B cell (primary cell): ENCODE measurements at regions not wholly inside any gene's neighbourhood (a gene's known extent, or its start where the extent isn't known, plus 50 kb on each side); places are given as distances from the start of the nearest gene placed in this dataset.

ENCODE experiments used
- ATAC-seq: fragments of 200-7000 bp; cut with Tn5 transposase; one replicate; pipeline ENCODE4 v1.10.0; 2021; ENCODE audit warnings: low read depth, mild to moderate bottlenecking, moderate number of reproducible peaks, moderate library complexity
- CTCF ChIA-PET: fragments of 350-600 bp; sonication (Branson Sonifier 250); formaldehyde crosslinking; loops from one replicate; lab custom pipeline; 2021; ENCODE audit warnings: antibody characterized with exemption, inconsistent platforms; lab: Charles Lee
- POLR2A ChIA-PET: fragments of 350-600 bp; sonication (Branson Sonifier 250); formaldehyde crosslinking; loops from one replicate; lab custom pipeline; 2021; ENCODE audit warnings: antibody characterized with exemption; lab: Charles Lee
- DNase-seq: peaks from one replicate; pipeline ENCODE4 v3.0.0; 2013
- H2AFZ ChIP-seq: 2 replicates; pipeline ENCODE4 v1.6.1; 2012; ENCODE audit warnings: mild to moderate bottlenecking, low read depth, low read length; ENCODE audit not compliant: insufficient read depth, poor library complexity, severe bottlenecking
- H3K27ac ChIP-seq, 2 donors: 1 replicate in 1 of 2; 2 replicates in 1 of 2; pipeline ENCODE4 v1.5.1; 2012 to 2013; ENCODE audit warnings: low read length in 2 of 2, mild to moderate bottlenecking in 2 of 2, moderate library complexity in 1 of 2
- H3K27me3 ChIP-seq, 4 experiments: fragments of 200-600 bp in 1 of 4; sonication (generic) in 1 of 4; replicated peaks in 1 of 4; 1 replicate in 2 of 4; 2 replicates in 2 of 4; pipeline versions ENCODE4 v1.6.1 to v1.7.0; 2013 to 2016; ENCODE audit warnings: low read length in 3 of 4, mild to moderate bottlenecking in 2 of 4, mixed read lengths in 1 of 4, moderate library complexity in 1 of 4; ENCODE audit not compliant: insufficient read depth in 4 of 4, control insufficient read depth in 3 of 4; ENCODE audit errors: control extremely low read depth in 1 of 4
- H3K36me3 ChIP-seq, 2 experiments: replicated peaks in 1 of 2; 1 replicate in 1 of 2; 2 replicates in 1 of 2; pipeline versions ENCODE4 v1.6.1 to v1.7.1; 2013; ENCODE audit warnings: low read length in 1 of 2; ENCODE audit not compliant: insufficient read depth in 2 of 2, control insufficient read depth in 1 of 2; ENCODE audit errors: control extremely low read depth in 1 of 2, extremely low read depth in 1 of 2
- H3K4me1 ChIP-seq, 2 donors: fragments of 200-600 bp in 1 of 2; sonication (generic) in 1 of 2; 1 replicate in 1 of 2; 2 replicates in 1 of 2; pipeline versions ENCODE4 v1.5.1 to v1.6.1; 2013 to 2017; ENCODE audit warnings: low read length in 2 of 2; ENCODE audit not compliant: control insufficient read depth in 2 of 2, insufficient read depth in 2 of 2
- H3K4me2 ChIP-seq: replicated peaks from 2 replicates; pipeline ENCODE3; 2012; ENCODE audit warnings: mild to moderate bottlenecking, low read depth, low read length; ENCODE audit not compliant: poor library complexity, severe bottlenecking
- H3K4me3 ChIP-seq, 5 experiments: fragments of 200-600 bp in 1 of 5; sonication (generic) in 1 of 5; 1 replicate in 3 of 5; 2 replicates in 2 of 5; pipeline versions ENCODE4 v1.5.1 to v1.7.0; 2011 to 2016; ENCODE audit warnings: low read length in 4 of 5, mild to moderate bottlenecking in 4 of 5, low read depth in 2 of 5, control low read depth in 1 of 5, moderate library complexity in 1 of 5; ENCODE audit not compliant: insufficient read depth in 1 of 5; ENCODE audit errors: control extremely low read depth in 1 of 5, extremely low read depth in 1 of 5
- H3K79me2 ChIP-seq: fragments of 200-600 bp; sonication (generic); one replicate; pipeline ENCODE4 v1.6.0; 2016; ENCODE audit warnings: low read length; ENCODE audit not compliant: control insufficient read depth, insufficient read depth
- H3K9ac ChIP-seq: fragments of 200-600 bp; sonication (generic); 2 replicates; pipeline ENCODE4 v1.6.1; 2017; ENCODE audit warnings: mild to moderate bottlenecking, low read length, moderate library complexity
- H3K9me3 ChIP-seq, 3 donors: one replicate each; pipeline versions ENCODE4 v1.6.1 to v1.7.1; 2013; ENCODE audit warnings: low read length in 2 of 3; ENCODE audit not compliant: control insufficient read depth in 2 of 3, insufficient read depth in 1 of 3; ENCODE audit errors: control extremely low read depth in 1 of 3
- H4K20me1 ChIP-seq: 2 replicates; pipeline ENCODE4 v1.6.0; 2012; ENCODE audit warnings: mild to moderate bottlenecking, low read length; ENCODE audit not compliant: insufficient read depth, control insufficient read depth, poor library complexity, severe bottlenecking
- H3K27ac Mint-ChIP-seq: one replicate; pipeline ENCODE4 v1.8.0; 2021; ENCODE audit warnings: mixed read lengths
- H3K27me3 Mint-ChIP-seq: one replicate; pipeline ENCODE4 v1.8.0; 2021; ENCODE audit warnings: mixed read lengths
- H3K4me1 Mint-ChIP-seq: one replicate; pipeline ENCODE4 v1.8.0; 2021; ENCODE audit warnings: mixed read lengths
- H3K4me3 Mint-ChIP-seq: one replicate; pipeline ENCODE4 v1.8.0; 2021; ENCODE audit warnings: mixed read lengths
- H3K9me3 Mint-ChIP-seq: one replicate; pipeline ENCODE4 v1.8.0; 2022; ENCODE audit warnings: mixed read lengths; ENCODE audit not compliant: insufficient read depth
- CTCF ChIP-seq: fragments of 200-600 bp; IDR thresholded peaks from one replicate; pipeline ENCODE4 v1.8.0; 2022; ENCODE audit warnings: antibody characterized with exemption, mild to moderate bottlenecking
- EZH2 ChIP-seq: IDR thresholded peaks from 2 replicates; pipeline ENCODE4 v1.6.1; 2012; ENCODE audit warnings: borderline replicate concordance, low read depth, mild to moderate bottlenecking, moderate library complexity, low read length; ENCODE audit not compliant: insufficient read depth, poor library complexity, severe bottlenecking
- WGBS: methylation state at CpG from one replicate; pipeline ENCODE4 v1.1.5; 2013; ENCODE audit warnings: missing lambda C conversion rate; ENCODE audit not compliant: insufficient coverage; 5-methylcytosine and 5-hydroxymethylcytosine counted together
- intact Hi-C: fragments of 100-400 bp; cut with micrococcal nuclease; formaldehyde crosslinking; loops from one replicate; pipeline ENCODE4 v1.10.0; 2022

- intact Hi-C loops, result no loop called here
- H3K27me3 Mint-ChIP-seq, result peaks cover 19% of the 10 kb centered on the region
- no peaks in the 10 kb centered on the region for H3K4me1 ChIP-seq
- no peak overlapping the region for H3K9ac ChIP-seq
- ChIA-PET CTCF (no interaction called here), POLR2A (no interaction called here)
- H3K27ac Mint-ChIP-seq, result no peak overlapping the region
- no peak for DNase-seq
- no peaks in the 10 kb centered on the region for H3K79me2 ChIP-seq
- no peak overlapping the region for H3K4me2 ChIP-seq
- H3K4me1 Mint-ChIP-seq, result no peaks in the 10 kb centered on the region
- H3K27ac ChIP-seq, result no peak overlapping the region
- no peaks in the 10 kb centered on the region for H3K36me3 ChIP-seq
- no CpG with 5 or more reads among the region's 2 CpGs for WGBS
- no peak overlapping the region for H3K4me3 ChIP-seq
- no peak for ATAC-seq
- no peak overlapping the region for H2AFZ ChIP-seq
- peaks cover 0 to 10% (median 0%) of the 10 kb centered on the region in 4 experiments for H3K27me3 ChIP-seq
- TF ChIP-seq EZH2 (no peak), CTCF (no peak)
- H3K9me3 ChIP-seq, result no peaks in the 10 kb centered on the region
- no peaks in the 10 kb centered on the region for H3K9me3 Mint-ChIP-seq
- H3K4me3 Mint-ChIP-seq, result no peak overlapping the region
- no peaks in the 10 kb centered on the region for H4K20me1 ChIP-seq
These were observed 74.8 kb upstream of the BLID start for GRCh38 chr11:122190768-122191167.

DNA sequence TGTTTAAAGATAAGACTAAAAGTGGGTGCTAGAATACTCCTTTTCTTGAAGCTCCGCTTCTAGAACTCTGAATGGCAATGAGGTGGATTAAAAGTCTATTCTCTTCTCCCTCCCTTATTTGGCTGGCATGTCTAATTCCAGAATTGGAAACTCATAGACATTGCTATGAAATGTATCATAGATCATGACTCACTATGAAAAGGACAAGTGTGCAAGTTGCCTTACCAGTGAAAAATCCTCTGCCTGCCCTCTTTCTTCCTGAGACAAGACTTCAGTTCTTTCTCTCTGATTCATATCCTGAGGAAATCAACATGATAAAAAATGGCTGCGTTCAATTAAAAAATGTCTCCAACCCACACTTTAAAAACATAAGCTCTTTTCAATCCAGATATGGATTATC, 73.2 kb upstream of the BLID start:
- Mint-ChIP-seq H3K27me3 (peaks cover 21% of the 10 kb centered on the region), H3K4me3 (no peak overlapping the region), H3K4me1 (no peaks in the 10 kb centered on the region), H3K27ac (no peak overlapping the region), H3K9me3 (no peaks in the 10 kb centered on the region)
- no peaks in the 10 kb centered on the region for H3K4me1 ChIP-seq
- peaks cover 0 to 3% (median 0%) of the 10 kb centered on the region in 3 donors for H3K9me3 ChIP-seq
- ChIA-PET POLR2A (no interaction called here), CTCF (interaction anchor here (0.6 kb wide), 1 partner anchor 391 kb away, joined by 3 read pairs; no protein-coding TSS in a partner anchor)
- H2AFZ ChIP-seq, result no peak overlapping the region
- no peaks in the 10 kb centered on the region for H3K79me2 ChIP-seq
- no peaks in the 10 kb centered on the region for H4K20me1 ChIP-seq
- ATAC-seq, result no peak
- no peak overlapping the region for H3K4me3 ChIP-seq
- intact Hi-C loops, result no loop called here
- no peak overlapping the region for H3K9ac ChIP-seq
- no peak overlapping the region for H3K27ac ChIP-seq
- H3K36me3 ChIP-seq, result no peaks in the 10 kb centered on the region
- no peak for DNase-seq
- H3K4me2 ChIP-seq, result no peak overlapping the region
- 80% methylated on average over 1 of the region's 2 CpGs for WGBS
- peaks cover 0 to 10% (median 0%) of the 10 kb centered on the region in 4 experiments for H3K27me3 ChIP-seq
- TF ChIP-seq EZH2, result no peak
- no peak for TF ChIP-seq CTCF
